ENCODE measurements at regions not wholly inside any gene's neighbourhood (a gene's known extent, or its start where the extent isn't known, plus 50 kb on each side); places are given as distances from the start of the nearest gene placed in this dataset.

DNA sequence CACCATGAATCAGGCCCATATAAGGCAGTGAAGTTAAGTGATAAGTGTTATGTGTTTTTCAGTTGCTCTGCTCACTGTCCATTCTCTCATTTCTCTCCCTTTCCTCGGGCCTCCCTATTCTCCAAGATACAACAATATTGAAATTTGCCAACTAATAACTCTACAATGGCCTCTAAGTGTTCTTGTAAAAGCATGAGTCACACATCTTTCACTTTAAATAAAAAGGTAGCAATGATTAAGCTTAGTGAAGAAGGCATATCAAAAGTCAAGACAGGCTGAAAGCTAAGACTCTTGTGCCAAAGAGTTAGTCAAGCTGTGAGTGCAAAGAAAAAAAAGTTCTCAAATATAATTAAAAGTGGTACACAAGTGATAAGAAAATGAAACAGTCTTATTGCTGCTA is 675.4 kb downstream of the OTOL1 start:
- no peak for DNase-seq
- Histone ChIP-seq H3K9me2 (no peaks in the 10 kb centered on the region), H3K79me2 (ENCODE audit: insufficient read depth) (no peaks in the 10 kb centered on the region), H3K9me3 (no peaks in the 10 kb centered on the region), H2AFZ (ENCODE audit: low read depth) (no peak overlapping the region; the same call in 1 of the 2 replicates), H3K4me1 (ENCODE audit: control insufficient read depth in 1 of 2, insufficient read depth in 2 of 2, low read depth in 1 of 2, low read length in 1 of 2) (peaks cover 0 to 11% of the 10 kb centered on the region in 2 experiments; a peak in 1 of 4 replicates), H3K27me3 (ENCODE audit: insufficient read depth) (no peaks in the 10 kb centered on the region), H4K20me1 (ENCODE audit: insufficient read depth) (no peaks in the 10 kb centered on the region), H3K36me3 (replicated peaks in 1 of 2; ENCODE audit: control insufficient read depth in 1 of 2, insufficient read depth in 2 of 2, low read length in 1 of 2) (no peaks in the 10 kb centered on the region), H3F3A (replicated peaks; ENCODE audit: insufficient read depth) (no peaks in the 10 kb centered on the region), H3K4me2 (no peak overlapping the region), H3K4me3 (ENCODE audit: low read depth in 2 of 2, low read length in 1 of 2) (no peak overlapping the region), H3K9ac (no peak overlapping the region), H3K27ac (ENCODE audit: low read depth in 2 of 2, low read length in 1 of 2) (no peak overlapping the region)
- TF ChIP-seq RFX5 (IDR thresholded peaks at IDR 0.05; ENCODE audit: low read length), result no peak
- TF ChIP-seq, protein P1, sequence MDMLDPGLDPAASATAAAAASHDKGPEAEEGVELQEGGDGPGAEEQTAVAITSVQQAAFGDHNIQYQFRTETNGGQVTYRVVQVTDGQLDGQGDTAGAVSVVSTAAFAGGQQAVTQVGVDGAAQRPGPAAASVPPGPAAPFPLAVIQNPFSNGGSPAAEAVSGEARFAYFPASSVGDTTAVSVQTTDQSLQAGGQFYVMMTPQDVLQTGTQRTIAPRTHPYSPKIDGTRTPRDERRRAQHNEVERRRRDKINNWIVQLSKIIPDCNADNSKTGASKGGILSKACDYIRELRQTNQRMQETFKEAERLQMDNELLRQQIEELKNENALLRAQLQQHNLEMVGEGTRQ (IDR thresholded peaks at IDR 0.05; ENCODE audit: borderline replicate concordance, low read depth, low read length), result no peak
- no peak for TF ChIP-seq MXI1 (IDR thresholded peaks at IDR 0.05; ENCODE audit: low read depth, low read length)
- 3% methylated on average over 1 of the region's 1 CpG for WGBS (ENCODE audit: low lambda C conversion rate)
- ChIA-PET POLR2A (no interaction called here), CTCF (interaction anchor here (0.9 to 2.7 kb wide), 2 partner anchors 8 to 9 kb away, joined by 3 to 6 read pairs; no protein-coding TSS in a partner anchor)

DNA sequence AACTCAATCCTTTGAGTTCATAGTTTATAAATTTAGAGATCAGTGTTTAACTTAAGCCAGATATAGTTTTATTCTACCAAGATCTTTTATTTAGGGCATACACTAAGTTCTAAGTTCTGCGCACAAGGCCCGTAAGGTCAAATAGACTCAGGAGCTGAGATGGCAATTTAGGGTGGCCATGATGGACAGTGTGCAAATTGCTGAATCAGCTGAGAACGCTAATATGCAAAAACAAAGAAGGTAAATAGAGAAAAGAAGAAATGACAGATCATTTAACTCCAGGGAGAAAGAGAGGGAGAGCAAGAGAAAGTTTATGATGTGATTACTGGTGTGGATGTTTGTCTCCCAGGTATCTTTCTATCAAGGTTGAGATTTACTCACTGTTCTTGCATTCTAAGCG is 678.5 kb downstream of the OTOL1 start:
- Histone ChIP-seq H3K4me1 (ENCODE audit: control insufficient read depth in 1 of 2, insufficient read depth in 2 of 2, low read depth in 1 of 2, low read length in 1 of 2) (peaks cover 0 to 7% of the 10 kb centered on the region in 2 experiments; a peak in 1 of 4 replicates), H3K4me2 (no peak overlapping the region), H3K79me2 (ENCODE audit: insufficient read depth) (no peaks in the 10 kb centered on the region), H3K27ac (ENCODE audit: low read depth in 2 of 2, low read length in 1 of 2) (no peak overlapping the region), H3K9me2 (no peaks in the 10 kb centered on the region), H3K27me3 (ENCODE audit: insufficient read depth) (no peaks in the 10 kb centered on the region), H3K36me3 (replicated peaks in 1 of 2; ENCODE audit: control insufficient read depth in 1 of 2, insufficient read depth in 2 of 2, low read length in 1 of 2) (no peaks in the 10 kb centered on the region), H4K20me1 (ENCODE audit: insufficient read depth) (no peaks in the 10 kb centered on the region), H2AFZ (ENCODE audit: low read depth) (no peak overlapping the region), H3K9me3 (no peaks in the 10 kb centered on the region), H3F3A (replicated peaks; ENCODE audit: insufficient read depth) (no peaks in the 10 kb centered on the region), H3K4me3 (ENCODE audit: low read depth in 2 of 2, low read length in 1 of 2) (no peak overlapping the region), H3K9ac (no peak overlapping the region)
- 71% methylated on average over 4 of the region's 4 CpGs for WGBS (ENCODE audit: low lambda C conversion rate)
- DNase-seq, result no peak
- ChIA-PET POLR2A (no interaction called here), CTCF (no interaction called here)
- TF ChIP-seq SMC3 (IDR thresholded peaks at IDR 0.05; ENCODE audit: low read depth, low read length) (no peak), TEAD4 (IDR thresholded peaks at IDR 0.05; ENCODE audit: borderline replicate concordance, insufficient read depth) (no peak), NRF1 (IDR thresholded peaks at IDR 0.05; ENCODE audit: low read depth, low read length) (no peak), MEF2A (IDR thresholded peaks at IDR 0.05; ENCODE audit: borderline replicate concordance, low read depth) (no peak), FOSL2 (IDR thresholded peaks at IDR 0.05; ENCODE audit: borderline replicate concordance, low read depth) (no peak), JUND (IDR thresholded peaks at IDR 0.05) (no peak), SIN3A (IDR thresholded peaks at IDR 0.05; ENCODE audit: borderline replicate concordance, low read depth, low read length) (no peak), CHD2 (IDR thresholded peaks at IDR 0.05; ENCODE audit: low read length, partially characterized antibody) (no peak), EZH2phosphoT487 (IDR thresholded peaks at IDR 0.05; ENCODE audit: borderline replicate concordance, low read depth) (no peak), MXI1 (IDR thresholded peaks at IDR 0.05; ENCODE audit: low read depth, low read length) (no peak), TAF1 (IDR thresholded peaks at IDR 0.05; ENCODE audit: borderline replicate concordance, low read depth, low read length) (no peak), NFIC (IDR thresholded peaks at IDR 0.05; ENCODE audit: borderline replicate concordance) (no peak), FOXM1 (IDR thresholded peaks at IDR 0.05; ENCODE audit: low read depth) (no peak), EP300 (IDR thresholded peaks at IDR 0.05; ENCODE audit: borderline replicate concordance in 1 of 2, low read depth in 1 of 2, low read length in 1 of 2) (no peak)
- TF ChIP-seq, protein P2, sequence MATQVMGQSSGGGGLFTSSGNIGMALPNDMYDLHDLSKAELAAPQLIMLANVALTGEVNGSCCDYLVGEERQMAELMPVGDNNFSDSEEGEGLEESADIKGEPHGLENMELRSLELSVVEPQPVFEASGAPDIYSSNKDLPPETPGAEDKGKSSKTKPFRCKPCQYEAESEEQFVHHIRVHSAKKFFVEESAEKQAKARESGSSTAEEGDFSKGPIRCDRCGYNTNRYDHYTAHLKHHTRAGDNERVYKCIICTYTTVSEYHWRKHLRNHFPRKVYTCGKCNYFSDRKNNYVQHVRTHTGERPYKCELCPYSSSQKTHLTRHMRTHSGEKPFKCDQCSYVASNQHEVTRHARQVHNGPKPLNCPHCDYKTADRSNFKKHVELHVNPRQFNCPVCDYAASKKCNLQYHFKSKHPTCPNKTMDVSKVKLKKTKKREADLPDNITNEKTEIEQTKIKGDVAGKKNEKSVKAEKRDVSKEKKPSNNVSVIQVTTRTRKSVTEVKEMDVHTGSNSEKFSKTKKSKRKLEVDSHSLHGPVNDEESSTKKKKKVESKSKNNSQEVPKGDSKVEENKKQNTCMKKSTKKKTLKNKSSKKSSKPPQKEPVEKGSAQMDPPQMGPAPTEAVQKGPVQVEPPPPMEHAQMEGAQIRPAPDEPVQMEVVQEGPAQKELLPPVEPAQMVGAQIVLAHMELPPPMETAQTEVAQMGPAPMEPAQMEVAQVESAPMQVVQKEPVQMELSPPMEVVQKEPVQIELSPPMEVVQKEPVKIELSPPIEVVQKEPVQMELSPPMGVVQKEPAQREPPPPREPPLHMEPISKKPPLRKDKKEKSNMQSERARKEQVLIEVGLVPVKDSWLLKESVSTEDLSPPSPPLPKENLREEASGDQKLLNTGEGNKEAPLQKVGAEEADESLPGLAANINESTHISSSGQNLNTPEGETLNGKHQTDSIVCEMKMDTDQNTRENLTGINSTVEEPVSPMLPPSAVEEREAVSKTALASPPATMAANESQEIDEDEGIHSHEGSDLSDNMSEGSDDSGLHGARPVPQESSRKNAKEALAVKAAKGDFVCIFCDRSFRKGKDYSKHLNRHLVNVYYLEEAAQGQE (IDR thresholded peaks at IDR 0.05; ENCODE audit: low read depth, low read length), result no peak
- TF ChIP-seq, protein P3, sequence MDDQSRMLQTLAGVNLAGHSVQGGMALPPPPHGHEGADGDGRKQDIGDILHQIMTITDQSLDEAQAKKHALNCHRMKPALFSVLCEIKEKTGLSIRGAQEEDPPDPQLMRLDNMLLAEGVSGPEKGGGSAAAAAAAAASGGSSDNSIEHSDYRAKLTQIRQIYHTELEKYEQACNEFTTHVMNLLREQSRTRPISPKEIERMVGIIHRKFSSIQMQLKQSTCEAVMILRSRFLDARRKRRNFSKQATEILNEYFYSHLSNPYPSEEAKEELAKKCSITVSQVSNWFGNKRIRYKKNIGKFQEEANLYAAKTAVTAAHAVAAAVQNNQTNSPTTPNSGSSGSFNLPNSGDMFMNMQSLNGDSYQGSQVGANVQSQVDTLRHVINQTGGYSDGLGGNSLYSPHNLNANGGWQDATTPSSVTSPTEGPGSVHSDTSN (IDR thresholded peaks at IDR 0.05), result no peak
- TF ChIP-seq, protein P4, sequence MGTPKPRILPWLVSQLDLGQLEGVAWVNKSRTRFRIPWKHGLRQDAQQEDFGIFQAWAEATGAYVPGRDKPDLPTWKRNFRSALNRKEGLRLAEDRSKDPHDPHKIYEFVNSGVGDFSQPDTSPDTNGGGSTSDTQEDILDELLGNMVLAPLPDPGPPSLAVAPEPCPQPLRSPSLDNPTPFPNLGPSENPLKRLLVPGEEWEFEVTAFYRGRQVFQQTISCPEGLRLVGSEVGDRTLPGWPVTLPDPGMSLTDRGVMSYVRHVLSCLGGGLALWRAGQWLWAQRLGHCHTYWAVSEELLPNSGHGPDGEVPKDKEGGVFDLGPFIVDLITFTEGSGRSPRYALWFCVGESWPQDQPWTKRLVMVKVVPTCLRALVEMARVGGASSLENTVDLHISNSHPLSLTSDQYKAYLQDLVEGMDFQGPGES (IDR thresholded peaks at IDR 0.05; ENCODE audit: low read depth, low read length), result no peak
